ENCODE measurements at regions not wholly inside any gene's neighbourhood (a gene's known extent, or its start where the extent isn't known, plus 50 kb on each side); places are given as distances from the start of the nearest gene placed in this dataset.

- ChIA-PET POLR2A (no interaction called here), CTCF (no interaction called here)
- no peak for TF ChIP-seq CTCF (IDR thresholded peaks at IDR 0.05; ENCODE audit: control extremely low read depth, extremely low read depth, low read depth, missing control alignments)
- DNase-seq (ENCODE audit: extremely low spot score) = no peak
These were observed 1212.9 kb downstream of the BCL11B start for GRCh38 chr14:98059106-98059505.

DNA sequence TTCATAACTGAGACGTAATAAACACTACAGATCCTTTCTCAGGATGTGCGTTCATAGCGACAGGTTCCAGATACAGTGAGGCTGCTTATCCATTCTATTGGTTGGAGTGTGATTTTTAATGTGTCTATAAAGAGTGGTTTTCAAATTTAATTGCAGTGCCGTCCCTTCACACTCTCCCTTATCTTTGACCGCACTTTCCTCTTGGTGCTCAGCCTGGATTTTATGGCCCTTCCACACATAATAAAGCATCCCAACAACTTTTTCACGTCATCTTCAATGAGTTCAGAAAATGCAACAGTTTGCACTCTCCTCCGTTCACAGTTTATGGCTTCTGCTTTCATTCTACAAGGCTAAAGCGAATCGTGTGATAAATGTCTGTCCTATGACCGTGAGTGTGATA is 1209.9 kb downstream of the BCL11B start:
- ChIA-PET CTCF (interaction anchor here (1.0 kb wide), 1 partner anchor 18 kb away, joined by 3 read pairs; no protein-coding TSS in a partner anchor), POLR2A (no interaction called here)
- DNase-seq (ENCODE audit: extremely low spot score) = no peak
- no peak for TF ChIP-seq CTCF (IDR thresholded peaks at IDR 0.05; ENCODE audit: control extremely low read depth, extremely low read depth, low read depth, missing control alignments)

DNA sequence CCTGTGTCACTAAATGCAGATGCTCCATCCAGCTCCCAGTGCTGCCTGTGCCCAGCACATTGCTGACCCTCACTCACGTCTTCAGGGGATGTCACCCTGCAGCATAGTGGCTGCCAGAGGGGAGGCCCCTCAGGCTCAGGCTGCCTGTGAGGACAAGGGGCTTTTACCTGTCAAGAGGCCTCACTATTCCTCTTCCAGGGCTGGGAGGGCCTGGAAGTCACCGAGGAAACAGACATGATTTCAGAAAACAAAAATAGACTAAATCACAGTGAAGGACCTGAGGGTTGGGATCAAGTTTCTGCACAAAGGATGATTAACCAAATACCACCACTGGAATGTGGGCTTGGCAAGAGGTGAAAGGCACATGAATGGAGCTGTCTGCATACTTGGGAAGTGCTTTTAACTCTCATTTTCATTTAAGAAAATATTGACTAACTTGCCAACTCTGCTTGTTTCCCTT is 1202.3 kb downstream of the BCL11B start:
- ChIA-PET POLR2A (no interaction called here), CTCF (no interaction called here)
- no peak for DNase-seq (ENCODE audit: extremely low spot score)
- TF ChIP-seq CTCF (IDR thresholded peaks at IDR 0.05; ENCODE audit: control extremely low read depth, extremely low read depth, low read depth, missing control alignments) = no peak

DNA sequence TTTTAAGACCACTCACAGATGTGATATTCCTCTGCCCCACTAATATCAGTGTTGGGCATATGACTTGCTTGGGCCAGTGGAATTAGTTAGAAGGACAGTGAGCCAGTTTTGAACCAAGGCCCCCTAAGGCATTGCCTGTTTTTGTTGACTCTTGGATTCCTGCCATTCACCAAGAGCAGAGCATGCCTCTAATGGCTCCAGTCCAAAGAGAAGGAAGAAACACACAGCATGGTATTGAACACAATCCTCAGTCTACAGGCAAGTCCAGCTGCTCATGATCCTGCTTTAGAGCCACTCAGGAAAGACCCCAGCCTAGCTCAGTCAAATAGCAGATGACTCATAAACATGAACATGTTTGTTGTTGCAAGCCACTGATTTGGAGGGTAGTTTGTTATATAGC is 1201.5 kb downstream of the BCL11B start:
- POLR2A ChIA-PET = no interaction called here
- no peak for DNase-seq (ENCODE audit: extremely low spot score)
- no peak for TF ChIP-seq CTCF (IDR thresholded peaks at IDR 0.05; ENCODE audit: control extremely low read depth, extremely low read depth, low read depth, missing control alignments)
- CTCF ChIA-PET = no interaction called here

GRCh38 chr14:98074111-98074510 is 1197.9 kb downstream of the BCL11B start:
- ChIA-PET POLR2A (no interaction called here), CTCF (no interaction called here)
- no peak for TF ChIP-seq CTCF (IDR thresholded peaks at IDR 0.05; ENCODE audit: control extremely low read depth, extremely low read depth, low read depth, missing control alignments)
- DNase-seq (ENCODE audit: extremely low spot score) = no peak

DNA sequence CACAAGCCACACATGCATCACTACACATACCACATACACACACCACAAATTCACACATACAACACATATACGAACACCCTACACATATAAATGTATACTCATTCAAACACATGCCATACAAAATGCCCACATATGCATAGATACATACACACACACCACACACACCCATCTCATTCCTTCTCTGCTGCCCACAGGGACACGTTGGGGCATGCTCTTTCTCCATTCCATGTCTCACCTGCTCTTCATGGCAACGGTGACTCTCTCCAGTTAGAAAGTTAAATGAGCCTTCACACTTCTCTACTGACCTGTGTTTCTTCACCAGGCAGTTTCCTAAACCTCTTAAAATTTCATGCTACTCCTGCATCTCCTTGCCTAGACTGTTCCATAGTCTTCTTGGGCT is 1194.8 kb downstream of the BCL11B start:
- DNase-seq (ENCODE audit: extremely low spot score) = no peak
- ChIA-PET POLR2A (no interaction called here), CTCF (no interaction called here)
- no peak for TF ChIP-seq CTCF (IDR thresholded peaks at IDR 0.05; ENCODE audit: control extremely low read depth, extremely low read depth, low read depth, missing control alignments)

- no peak for DNase-seq (ENCODE audit: extremely low spot score)
- CTCF ChIA-PET = no interaction called here
- no peak for TF ChIP-seq CTCF (IDR thresholded peaks at IDR 0.05; ENCODE audit: control extremely low read depth, extremely low read depth, low read depth, missing control alignments)
- POLR2A ChIA-PET = no interaction called here
These were observed 1189.2 kb downstream of the BCL11B start for GRCh38 chr14:98082833-98083232.
